ENCODE measurements at regions not wholly inside any gene's neighbourhood (a gene's known extent, or its start where the extent isn't known, plus 50 kb on each side); places are given as distances from the start of the nearest gene placed in this dataset.
"Not testable (repeated sequence)": the region's sequence is repeated elsewhere in the genome, so short reads cannot be mapped to it uniquely, and the experiment has no call there.

GRCh38 chr2:66034467-66034866, 400.5 kb upstream of the MEIS1 start:
- intact Hi-C loops (cut with micrococcal nuclease): no loop called here

- intact Hi-C loops (cut with micrococcal nuclease): no loop called here
Observed at GRCh38 chr2:66032226-66032775, 402.6 kb upstream of the MEIS1 start.

- intact Hi-C loops (cut with micrococcal nuclease): no loop called here
Observed at GRCh38 chr2:66031236-66031635, 403.7 kb upstream of the MEIS1 start.

- intact Hi-C loops (cut with micrococcal nuclease): no loop called here
Observed at GRCh38 chr2:66030553-66030952, 404.4 kb upstream of the MEIS1 start.

GRCh38 chr2:66024391-66024790, 410.5 kb upstream of the MEIS1 start:
- intact Hi-C loops (cut with micrococcal nuclease): no loop called here

- intact Hi-C loops (cut with micrococcal nuclease): no loop called here
Observed at GRCh38 chr2:66021296-66021695, 413.6 kb upstream of the MEIS1 start.

- intact Hi-C loops (cut with micrococcal nuclease): no loop called here
Observed at GRCh38 chr2:66017763-66018162, 417.2 kb upstream of the MEIS1 start.

- intact Hi-C loops (cut with micrococcal nuclease): no loop called here
Observed at GRCh38 chr2:66014450-66014849, 420.5 kb upstream of the MEIS1 start.

- intact Hi-C loops (cut with micrococcal nuclease): no loop called here
Observed at GRCh38 chr2:66013456-66013855, 421.5 kb upstream of the MEIS1 start.

- intact Hi-C loops (cut with micrococcal nuclease): no loop called here
Observed at GRCh38 chr2:66003931-66004330, 431.0 kb upstream of the MEIS1 start.

GRCh38 chr2:66001538-66001937, 433.4 kb upstream of the MEIS1 start:
- intact Hi-C loops (cut with micrococcal nuclease): no loop called here

- intact Hi-C loops (cut with micrococcal nuclease): no loop called here
Observed at GRCh38 chr2:66000901-66001300, 434.0 kb upstream of the MEIS1 start.

GRCh38 chr2:65999796-66000195, 435.1 kb upstream of the MEIS1 start:
- intact Hi-C loops (cut with micrococcal nuclease): no loop called here

GRCh38 chr2:65999103-65999502, 435.8 kb upstream of the MEIS1 start:
- intact Hi-C loops (cut with micrococcal nuclease): no loop called here

- intact Hi-C loops (cut with micrococcal nuclease): no loop called here
Observed at GRCh38 chr2:65997961-65998360, 437.0 kb upstream of the MEIS1 start.

GRCh38 chr2:65992198-65992554, 442.7 kb upstream of the MEIS1 start:
- intact Hi-C loops (cut with micrococcal nuclease): no loop called here

- intact Hi-C loops (cut with micrococcal nuclease): no loop called here
Observed at GRCh38 chr2:65991381-65992197, 443.3 kb upstream of the MEIS1 start.

GRCh38 chr2:65985986-65986385, 448.9 kb upstream of the MEIS1 start:
- intact Hi-C loops (cut with micrococcal nuclease): no loop called here

GRCh38 chr2:65980531-65980930, 454.4 kb upstream of the MEIS1 start:
- intact Hi-C loops (cut with micrococcal nuclease): no loop called here

- intact Hi-C loops (cut with micrococcal nuclease): no loop called here
Observed at GRCh38 chr2:65979446-65979845, 455.5 kb upstream of the MEIS1 start.

GRCh38 chr2:65974067-65974723, 460.7 kb upstream of the MEIS1 start:
- intact Hi-C loops (cut with micrococcal nuclease): no loop called here

GRCh38 chr2:65969161-65969560, 465.8 kb upstream of the MEIS1 start:
- intact Hi-C loops (cut with micrococcal nuclease): no loop called here

- intact Hi-C loops (cut with micrococcal nuclease): not testable (repeated sequence)
Observed at GRCh38 chr2:65963303-65963702, 471.6 kb upstream of the MEIS1 start.

All from T-helper 2 cell treated with Interferon-gamma antibody and Interleukin-4, amounts not matched to agents 100 ng/mL and 5 ng/mL, for 36 hours (primary cell).